Peyer's patch (tissue), 4 donors: ENCODE measurements at regions not wholly inside any gene's neighbourhood (a gene's known extent, or its start where the extent isn't known, plus 50 kb on each side); places are given as distances from the start of the nearest gene placed in this dataset.

Source experiments
- DNase-seq, 3 donors: peaks; one replicate each; pipeline ENCODE4 v3.0.0-alpha.2; 2017 to 2019
- H3K27ac ChIP-seq, 4 donors: fragments of 200-600 bp; sonication (generic); one replicate each; pipeline ENCODE4 v1.5.1; 2016 to 2019
- H3K27me3 ChIP-seq, 2 donors: fragments of 200-600 bp; sonication (generic); one replicate each; pipeline ENCODE4 v1.5.1; 2019
- H3K36me3 ChIP-seq, 3 donors: fragments of 200-600 bp; sonication (generic); one replicate each; pipeline ENCODE4 v1.5.1; 2016 to 2019
- H3K4me1 ChIP-seq, 4 donors: fragments of 200-600 bp; sonication (generic); one replicate each; pipeline ENCODE4 v1.5.1; 2016 to 2019
- H3K4me3 ChIP-seq, 4 donors: fragments of 200-600 bp; sonication (generic); 1 replicate in 3 of 4; 2 replicates in 1 of 4; pipeline ENCODE4 v1.5.1; 2016 to 2019; ENCODE audit warnings: mild to moderate bottlenecking in 1 of 4
- H3K9me3 ChIP-seq, 4 donors: fragments of 200-600 bp; sonication (generic); one replicate each; pipeline ENCODE4 v1.5.1; 2016 to 2019; ENCODE audit warnings: mild to moderate bottlenecking in 1 of 4
- POLR2A ChIP-seq, 2 donors: fragments of 450-650 bp; IDR thresholded peaks; one replicate each; pipeline ENCODE4 v1.5.1; 2017; ENCODE audit warnings: antibody characterized with exemption in 2 of 2, mild to moderate bottlenecking in 2 of 2, moderate library complexity in 2 of 2
- TF ChIP-seq, protein P1 (sequence below), 6 experiments: fragments of 450-650 bp in 4 of 6; fragments of 200-600 bp in 2 of 6; sonication (generic) in 1 of 6; IDR thresholded peaks; one replicate each; pipeline ENCODE4 v1.5.1; 2017 to 2019; ENCODE audit warnings: antibody characterized with exemption in 6 of 6, mild to moderate bottlenecking in 3 of 6, moderate library complexity in 1 of 6

- peak overlapping the region in 3 of 4 donors; percentile 53 to 67 (median 54) for H3K27ac ChIP-seq
- H3K36me3 ChIP-seq: no peaks in the 10 kb centered on the region
- peaks cover 0 to 4% (median 0%) of the 10 kb centered on the region in 4 donors for H3K4me1 ChIP-seq
- no peaks in the 10 kb centered on the region for H3K27me3 ChIP-seq
- TF ChIP-seq, protein P1, sequence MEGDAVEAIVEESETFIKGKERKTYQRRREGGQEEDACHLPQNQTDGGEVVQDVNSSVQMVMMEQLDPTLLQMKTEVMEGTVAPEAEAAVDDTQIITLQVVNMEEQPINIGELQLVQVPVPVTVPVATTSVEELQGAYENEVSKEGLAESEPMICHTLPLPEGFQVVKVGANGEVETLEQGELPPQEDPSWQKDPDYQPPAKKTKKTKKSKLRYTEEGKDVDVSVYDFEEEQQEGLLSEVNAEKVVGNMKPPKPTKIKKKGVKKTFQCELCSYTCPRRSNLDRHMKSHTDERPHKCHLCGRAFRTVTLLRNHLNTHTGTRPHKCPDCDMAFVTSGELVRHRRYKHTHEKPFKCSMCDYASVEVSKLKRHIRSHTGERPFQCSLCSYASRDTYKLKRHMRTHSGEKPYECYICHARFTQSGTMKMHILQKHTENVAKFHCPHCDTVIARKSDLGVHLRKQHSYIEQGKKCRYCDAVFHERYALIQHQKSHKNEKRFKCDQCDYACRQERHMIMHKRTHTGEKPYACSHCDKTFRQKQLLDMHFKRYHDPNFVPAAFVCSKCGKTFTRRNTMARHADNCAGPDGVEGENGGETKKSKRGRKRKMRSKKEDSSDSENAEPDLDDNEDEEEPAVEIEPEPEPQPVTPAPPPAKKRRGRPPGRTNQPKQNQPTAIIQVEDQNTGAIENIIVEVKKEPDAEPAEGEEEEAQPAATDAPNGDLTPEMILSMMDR (IDR thresholded peaks at IDR 0.05): no peak
- TF ChIP-seq POLR2A (IDR thresholded peaks at IDR 0.05): no peak
- no peaks in the 10 kb centered on the region for H3K9me3 ChIP-seq
- H3K4me3 ChIP-seq: no peak overlapping the region
- DNase-seq: no peak
Measured at GRCh38 chr2:234308073-234308812, 188.6 kb downstream of the ARL4C start.

DNA sequence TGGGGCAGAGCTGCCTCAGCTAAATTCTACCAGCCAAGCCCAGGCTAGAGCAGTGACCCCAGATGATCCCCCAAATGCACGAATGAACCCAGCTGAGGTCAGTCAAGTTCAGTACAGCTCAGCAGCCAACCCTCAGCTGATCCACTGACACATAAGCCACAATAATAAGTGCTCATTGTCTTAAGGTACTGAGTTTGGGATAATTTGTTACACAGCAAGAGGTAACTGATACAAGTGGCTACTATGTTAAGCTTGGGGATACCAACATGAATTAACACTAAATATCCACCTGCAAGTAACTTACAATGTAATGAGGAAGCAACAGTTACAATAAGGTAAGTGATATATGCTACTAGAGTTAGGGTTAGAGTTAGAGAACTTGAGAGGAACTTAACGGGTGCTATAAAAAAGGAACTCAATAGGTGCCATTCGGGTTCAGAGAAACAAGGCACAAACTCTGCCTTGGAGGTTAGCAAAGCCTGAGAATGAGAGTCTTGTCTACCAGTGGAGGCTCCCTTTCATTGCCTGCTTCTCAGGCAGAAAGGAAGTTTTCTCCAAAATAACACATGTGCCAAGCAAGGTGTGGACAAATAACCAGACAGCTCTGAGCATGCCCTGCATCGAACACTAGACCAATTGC is 189.4 kb downstream of the ARL4C start:
- H3K27me3 ChIP-seq: no peaks in the 10 kb centered on the region
- peaks cover 0 to 4% (median 0%) of the 10 kb centered on the region in 4 donors for H3K4me1 ChIP-seq
- no peak overlapping the region for H3K4me3 ChIP-seq
- TF ChIP-seq, protein P1 (IDR thresholded peaks at IDR 0.05): no peak
- no peak for TF ChIP-seq POLR2A (IDR thresholded peaks at IDR 0.05)
- no peak for DNase-seq
- no peaks in the 10 kb centered on the region for H3K36me3 ChIP-seq
- peak overlapping the region in 1 of 4 donors; percentile 35 for H3K27ac ChIP-seq
- no peaks in the 10 kb centered on the region for H3K9me3 ChIP-seq

GRCh38 chr2:234306426-234307173 is 190.3 kb downstream of the ARL4C start:
- Histone ChIP-seq H3K4me1 (peaks cover 0 to 4% (median 0%) of the 10 kb centered on the region in 4 donors), H3K9me3 (no peaks in the 10 kb centered on the region)
- TF ChIP-seq, protein P1 (IDR thresholded peaks at IDR 0.05): no peak
- TF ChIP-seq POLR2A (IDR thresholded peaks at IDR 0.05): no peak

DNA sequence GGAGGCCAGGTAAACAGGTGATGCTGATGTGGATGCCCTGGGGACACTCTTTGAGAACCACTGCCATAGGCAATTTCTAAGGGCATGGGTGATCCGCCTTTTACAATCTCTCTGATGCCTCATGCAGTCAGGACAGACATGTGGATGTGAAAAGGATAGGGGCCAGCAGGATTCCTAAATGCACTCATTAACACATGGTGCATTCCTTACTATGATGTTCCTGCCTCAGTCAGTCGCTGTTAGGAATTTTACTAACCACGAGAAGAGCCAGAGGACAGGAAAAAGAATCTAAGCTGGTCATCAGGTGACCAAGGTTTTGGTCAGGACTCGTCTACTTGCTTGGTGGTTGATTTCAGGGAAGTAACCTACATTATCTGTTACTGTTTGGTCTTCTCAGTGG is 191.0 kb downstream of the ARL4C start:
- no peak for TF ChIP-seq POLR2A (IDR thresholded peaks at IDR 0.05)
- TF ChIP-seq, protein P1 (IDR thresholded peaks at IDR 0.05): no peak
- no peak overlapping the region for H3K27ac ChIP-seq
- no peak overlapping the region for H3K4me3 ChIP-seq

More at GRCh38 chr2:234306426-234307173, 190.3 kb downstream of the ARL4C start:
- H3K4me3 ChIP-seq: no peak overlapping the region
- no peaks in the 10 kb centered on the region for H3K36me3 ChIP-seq
- H3K27me3 ChIP-seq: no peaks in the 10 kb centered on the region
- DNase-seq: no peak
- H3K27ac ChIP-seq: no peak overlapping the region

GRCh38 chr2:234304950-234305349 is 191.9 kb downstream of the ARL4C start:
- no peak overlapping the region for H3K4me3 ChIP-seq
- DNase-seq: no peak
- no peaks in the 10 kb centered on the region for H3K27me3 ChIP-seq
- no peak for TF ChIP-seq POLR2A (IDR thresholded peaks at IDR 0.05)
- H3K27ac ChIP-seq: no peak overlapping the region
- H3K36me3 ChIP-seq: no peaks in the 10 kb centered on the region
- peaks cover 0 to 4% (median 0%) of the 10 kb centered on the region in 4 donors for H3K4me1 ChIP-seq
- no peaks in the 10 kb centered on the region for H3K9me3 ChIP-seq

More for the DNA sequence above, 191.0 kb downstream of the ARL4C start:
- Histone ChIP-seq H3K27me3 (no peaks in the 10 kb centered on the region), H3K36me3 (no peaks in the 10 kb centered on the region), H3K9me3 (no peaks in the 10 kb centered on the region), H3K4me1 (peaks cover 0 to 4% (median 0%) of the 10 kb centered on the region in 4 donors)
- no peak for DNase-seq

- Histone ChIP-seq H3K4me1 (no peaks in the 10 kb centered on the region), H3K9me3 (no peaks in the 10 kb centered on the region), H3K27ac (no peak overlapping the region), H3K27me3 (no peaks in the 10 kb centered on the region), H3K36me3 (no peaks in the 10 kb centered on the region), H3K4me3 (no peak overlapping the region)
- TF ChIP-seq POLR2A (IDR thresholded peaks at IDR 0.05): no peak
- TF ChIP-seq, protein P1 (IDR thresholded peaks at IDR 0.05): no peak
- no peak for DNase-seq
Measured at GRCh38 chr2:234302664-234302991, 194.3 kb downstream of the ARL4C start.
